IPS DF 4.7 (cell line): ENCODE measurements at regions not wholly inside any gene's neighbourhood (a gene's known extent, or its start where the extent isn't known, plus 50 kb on each side); places are given as distances from the start of the nearest gene placed in this dataset.

ENCODE experiments used
- DNase-seq: peaks from one replicate; pipeline ENCODE4 v3.0.0-alpha.2; 2013; ENCODE audit warnings: low spot score; ENCODE audit errors: extremely low read depth

GRCh38 chr4:142960867-142961644 is 115.0 kb upstream of the INPP4B start:
- DNase-seq, result no peak

- no peak for DNase-seq
These were observed 115.8 kb upstream of the INPP4B start for GRCh38 chr4:142961866-142962265.

GRCh38 chr4:142974328-142974727 is 128.2 kb upstream of the INPP4B start:
- no peak for DNase-seq

- no peak for DNase-seq
These were observed 129.5 kb upstream of the INPP4B start for GRCh38 chr4:142975618-142976017.

GRCh38 chr4:142976482-142976881 is 130.4 kb upstream of the INPP4B start:
- DNase-seq, result no peak

GRCh38 chr4:142977182-142977581 is 131.1 kb upstream of the INPP4B start:
- DNase-seq, result no peak

DNA sequence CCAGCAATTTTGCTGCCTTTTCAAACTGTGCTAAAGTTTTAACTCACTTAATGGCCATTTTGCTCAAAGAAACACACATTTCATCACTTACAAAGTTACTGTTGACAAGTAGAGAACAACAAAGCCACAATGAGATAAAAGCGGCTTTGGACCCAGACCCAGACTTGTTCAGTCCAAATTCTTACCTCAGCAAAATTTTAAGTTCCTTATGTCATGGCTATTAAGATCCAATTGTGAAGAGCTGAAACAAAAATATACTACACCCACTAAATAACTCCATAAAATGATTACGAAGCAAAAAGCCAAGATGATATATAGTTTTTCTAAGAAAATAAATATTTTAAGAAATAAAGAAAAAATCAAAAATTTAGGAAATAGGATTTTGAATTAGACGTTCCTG is 137.0 kb upstream of the INPP4B start:
- DNase-seq, result no peak

DNA sequence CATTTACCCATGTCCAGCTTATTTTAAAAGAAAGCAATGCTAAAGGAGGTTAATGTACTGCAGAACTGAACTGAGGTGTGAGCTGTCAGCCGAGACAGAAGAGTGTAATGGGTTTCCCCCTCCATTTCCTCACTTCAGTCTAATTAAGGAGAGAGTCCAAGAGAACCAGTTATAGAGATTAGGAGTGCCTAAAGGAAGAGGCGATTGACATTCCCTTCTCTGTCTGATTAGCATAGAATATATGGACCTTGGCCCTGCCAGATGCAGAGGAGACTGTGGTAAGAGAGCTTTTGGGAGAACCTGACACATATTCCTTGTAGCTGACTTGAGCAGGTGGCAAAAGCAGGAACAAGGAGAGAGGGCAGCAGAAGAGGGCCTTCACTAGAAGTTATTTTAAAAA is 137.5 kb upstream of the INPP4B start:
- no peak for DNase-seq

DNA sequence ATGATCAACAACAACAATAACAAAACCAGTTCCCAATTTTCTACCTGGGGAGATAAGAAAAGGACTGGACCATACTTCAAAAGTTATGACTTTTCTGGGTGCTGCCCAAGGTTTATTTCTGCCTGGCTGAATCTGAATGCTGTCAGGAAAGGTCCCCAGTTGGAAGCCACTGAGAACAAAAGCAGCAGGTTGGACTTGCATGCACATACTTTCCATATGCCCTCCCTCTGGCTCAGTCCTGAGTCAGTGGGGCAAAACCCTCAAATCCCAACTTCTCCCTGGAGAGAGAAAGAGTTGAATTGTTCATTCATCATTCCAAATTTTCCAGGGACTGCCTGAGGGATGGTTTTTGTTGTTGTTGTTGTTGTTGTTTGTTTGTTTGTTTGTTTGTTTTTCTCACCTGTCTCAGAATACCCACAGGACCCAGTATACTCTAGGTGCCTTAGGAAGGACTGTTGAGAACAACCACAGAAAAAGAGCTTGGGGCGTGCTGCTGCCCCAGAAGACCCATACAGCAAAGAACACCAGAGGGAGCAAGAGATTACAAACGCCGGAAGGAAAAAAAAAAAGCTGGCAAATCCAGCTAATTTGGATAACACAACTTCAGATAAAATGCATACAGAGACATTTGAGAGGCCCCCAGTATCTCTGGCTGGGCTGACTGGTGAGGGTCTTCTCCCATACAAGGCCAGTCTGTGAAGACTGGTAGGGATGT is 138.9 kb upstream of the INPP4B start:
- peak; percentile 22 for DNase-seq

DNA sequence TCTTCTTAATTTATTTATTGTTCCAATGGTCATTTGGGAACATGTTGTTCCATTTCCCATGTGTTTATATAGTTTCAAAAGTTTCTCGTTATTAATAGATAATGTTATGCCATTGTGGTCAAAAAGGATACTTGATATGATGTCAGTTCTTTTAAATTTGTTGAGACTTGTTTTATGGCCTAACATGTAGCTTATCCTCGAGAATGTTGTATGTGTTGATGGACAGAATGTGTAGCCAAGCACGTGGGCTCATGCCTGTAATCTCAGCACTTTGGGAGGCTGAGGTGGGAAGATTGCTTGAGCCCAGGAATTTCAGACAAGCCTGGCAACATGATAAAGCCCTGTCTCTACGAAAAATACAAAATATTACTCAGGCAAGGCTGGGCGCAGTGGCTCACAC is 168.5 kb upstream of the USP38 start:
- no peak for DNase-seq

DNA sequence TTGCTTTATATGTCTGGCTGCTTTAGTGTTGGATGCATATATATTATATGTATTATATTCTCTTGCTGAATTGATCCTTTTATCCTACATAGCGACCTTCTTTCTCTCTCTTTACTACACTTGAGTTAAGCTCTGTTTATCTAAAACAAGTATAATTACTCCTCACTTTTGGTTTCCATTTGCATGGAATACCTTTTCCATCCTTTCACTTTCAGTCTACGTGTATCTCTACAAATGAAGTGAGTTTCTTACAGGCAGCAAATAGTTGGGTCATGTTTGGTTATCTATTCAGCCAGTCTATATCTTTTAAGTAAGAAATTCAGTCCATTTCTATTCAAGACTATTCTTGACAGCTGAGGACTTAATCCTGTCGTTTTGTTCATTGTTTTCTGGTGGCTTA is 167.5 kb upstream of the USP38 start:
- DNase-seq, result no peak

DNA sequence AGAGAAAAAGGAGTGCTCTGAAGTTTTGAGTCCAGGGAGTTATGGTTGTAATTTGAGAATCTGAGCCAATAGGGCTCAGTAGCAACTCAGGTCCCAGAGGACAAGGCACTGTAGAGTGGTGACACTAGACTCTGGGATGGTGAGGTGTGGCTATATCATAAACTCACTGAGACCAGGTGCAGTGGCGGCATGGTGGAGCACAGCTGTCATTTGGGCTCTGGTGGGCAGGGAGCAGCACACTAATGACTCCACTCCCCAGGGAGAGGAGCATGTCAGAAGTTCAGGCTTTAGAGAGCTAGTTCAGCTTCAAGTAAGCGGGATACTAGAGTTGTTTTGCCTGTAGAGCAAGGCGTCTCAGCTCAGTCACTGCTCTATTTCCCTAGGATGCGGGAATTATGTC is 165.4 kb upstream of the USP38 start:
- no peak for DNase-seq

DNA sequence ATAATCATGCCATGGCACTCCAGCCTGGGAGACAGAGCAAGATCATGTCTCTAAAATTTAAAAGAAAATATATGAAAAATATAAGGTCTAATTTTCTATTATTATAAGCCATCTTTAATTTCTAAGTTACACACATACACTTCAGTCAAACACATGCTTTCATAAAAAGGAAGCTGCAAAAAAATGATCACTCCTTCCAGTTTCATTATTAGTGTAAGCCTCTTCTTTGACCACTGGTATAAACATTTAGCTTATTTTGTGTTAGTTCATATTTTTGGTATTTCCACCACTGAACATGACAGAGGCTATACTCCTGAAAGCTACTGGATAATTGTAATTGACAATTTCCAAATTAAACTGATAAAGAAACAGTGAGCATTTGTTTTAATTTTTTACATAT is 163.3 kb upstream of the USP38 start:
- no peak for DNase-seq

GRCh38 chr4:143023239-143023918 is 161.3 kb upstream of the USP38 start:
- no peak for DNase-seq

DNA sequence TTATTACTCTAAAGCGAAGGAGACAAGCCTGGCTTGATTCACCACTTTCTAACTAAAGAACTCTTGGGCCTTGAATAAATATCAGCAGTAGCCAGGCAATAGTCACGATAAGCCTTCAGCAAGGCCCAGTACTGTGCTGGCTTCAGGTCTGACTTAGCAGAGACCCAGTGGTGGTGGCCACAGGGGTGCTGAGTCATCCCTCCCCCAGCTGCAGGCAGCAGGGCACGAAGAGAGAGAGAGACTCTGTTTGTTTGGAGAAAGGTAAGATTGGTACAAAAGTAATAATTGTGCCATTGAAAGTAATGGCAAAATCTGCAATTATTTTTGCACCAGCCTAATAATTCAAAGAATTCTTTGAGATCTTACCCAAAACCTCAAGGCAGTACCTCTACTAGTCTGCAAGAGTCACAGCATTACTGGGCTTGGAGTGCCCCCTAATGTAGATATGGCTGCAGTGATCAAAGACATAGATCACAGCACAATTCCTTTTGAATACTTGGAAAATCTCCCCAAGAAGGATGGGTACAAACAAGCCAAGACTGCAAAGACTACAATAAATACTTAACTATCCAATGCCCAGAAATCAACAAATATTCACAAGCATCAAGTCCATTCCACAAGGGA is 159.5 kb upstream of the USP38 start:
- DNase-seq, result peak; percentile 25

DNA sequence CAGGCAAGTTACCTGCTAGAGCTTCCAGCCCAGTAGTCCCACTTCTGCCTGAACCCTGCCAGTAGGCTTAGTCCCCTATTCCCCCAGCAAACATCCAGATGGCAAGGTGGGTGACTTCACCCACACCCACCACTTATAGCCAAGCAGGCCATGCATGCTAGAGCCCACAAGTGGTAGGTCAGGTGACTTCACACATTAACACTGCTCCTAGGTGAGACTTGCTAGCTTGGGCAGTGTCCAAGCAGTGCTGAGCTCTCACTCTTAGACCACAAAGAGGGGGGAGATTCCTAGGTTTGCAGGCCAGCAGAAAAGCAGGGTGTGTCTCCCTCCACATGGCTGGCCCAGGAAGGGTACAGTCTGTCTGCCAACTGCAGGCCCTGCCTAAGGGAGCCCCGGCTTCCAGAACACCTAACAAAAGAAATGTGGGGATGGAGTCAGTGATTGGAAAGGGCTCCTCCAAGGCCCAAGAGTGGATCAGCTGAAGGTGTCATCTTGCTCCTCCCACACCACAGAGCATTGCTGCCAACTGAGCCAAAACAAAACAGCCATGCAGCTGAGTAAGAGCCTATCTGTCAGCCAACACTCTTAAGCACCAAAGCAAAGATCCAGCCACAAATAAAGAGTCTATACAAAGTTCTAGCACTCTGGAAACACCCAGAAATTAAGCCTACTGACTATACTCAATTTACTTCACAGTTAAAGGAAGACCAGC is 158.1 kb upstream of the USP38 start:
- no peak for DNase-seq

DNA sequence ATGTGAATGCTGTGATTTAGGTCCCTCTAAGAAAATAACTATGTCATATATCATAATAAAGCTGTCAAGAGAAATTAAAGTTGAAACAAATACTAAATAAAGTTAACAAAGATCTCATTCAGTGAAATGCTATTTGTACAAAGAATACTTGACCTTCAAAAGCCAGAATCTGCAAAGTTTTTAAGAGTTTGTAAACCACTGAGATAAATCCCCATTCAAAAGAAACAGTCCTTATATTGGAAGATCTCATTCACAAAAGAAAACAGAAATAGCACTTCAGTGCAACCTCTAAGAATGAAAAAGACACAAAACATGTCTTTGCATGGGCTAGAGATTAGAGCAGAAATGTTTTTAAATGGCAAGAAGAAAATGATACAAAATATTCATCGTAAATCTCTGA is 149.1 kb upstream of the USP38 start:
- DNase-seq, result no peak

DNA sequence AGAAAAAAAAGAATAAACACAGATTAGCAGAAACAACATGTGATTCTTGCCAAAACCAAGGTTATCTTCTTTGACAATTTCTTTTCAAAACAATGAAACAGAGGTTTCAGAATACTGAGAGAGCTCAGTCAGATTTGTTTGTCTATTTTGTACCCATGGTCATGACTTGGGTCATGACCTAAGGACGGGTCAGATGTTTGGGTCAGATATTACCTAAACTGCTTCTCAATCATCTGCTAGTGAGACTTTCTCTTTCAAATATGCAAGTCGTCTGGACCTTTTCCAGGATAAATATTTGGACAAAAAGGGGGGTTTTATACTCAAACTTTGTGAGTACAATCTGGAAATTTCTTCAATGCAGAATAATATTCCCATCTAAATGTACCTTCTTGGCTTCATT is 148.3 kb upstream of the USP38 start:
- no peak for DNase-seq

DNA sequence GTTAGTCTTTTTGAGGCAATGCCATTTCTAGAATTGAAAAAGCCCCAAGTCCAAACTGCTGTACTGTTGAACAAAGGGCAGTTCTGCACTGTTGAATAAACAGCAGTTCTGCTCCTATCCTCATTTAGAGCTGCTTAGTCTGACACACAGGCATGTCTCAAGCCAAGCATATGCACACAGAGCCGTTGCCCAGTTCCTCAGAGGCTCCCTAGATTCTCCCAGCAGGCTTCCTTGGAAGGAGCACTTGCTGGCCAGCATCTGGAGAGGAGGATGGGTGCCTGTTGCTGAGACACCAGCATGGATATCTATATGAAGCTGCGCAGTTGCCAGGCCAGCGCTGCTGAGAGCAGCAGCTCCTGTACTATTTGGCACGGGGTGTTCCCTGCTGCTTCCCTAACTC is 138.3 kb upstream of the USP38 start:
- no peak for DNase-seq

DNA sequence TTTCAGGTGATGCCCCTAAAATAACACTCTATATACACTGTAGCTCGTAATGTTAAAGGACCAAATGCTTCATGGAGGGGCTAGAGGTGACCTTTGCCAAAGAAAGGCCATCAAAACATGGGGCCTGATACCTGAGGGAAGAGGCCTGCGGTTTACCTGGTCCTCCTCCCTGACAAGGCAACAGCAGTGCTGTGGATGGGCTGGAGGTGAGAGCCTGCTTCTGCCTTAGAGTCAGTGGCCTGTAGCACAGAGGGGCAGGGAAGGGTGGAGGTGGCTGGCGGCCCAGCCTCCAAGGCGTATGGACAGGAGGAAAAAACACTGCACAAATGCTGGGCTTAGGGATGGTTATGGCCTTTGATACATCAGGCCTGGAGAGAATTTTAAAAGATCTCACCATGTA is 137.8 kb upstream of the USP38 start:
- no peak for DNase-seq

- no peak for DNase-seq
These were observed 129.7 kb upstream of the USP38 start for GRCh38 chr4:143054971-143055370.
